Breast epithelium (tissue), 3 donors: ENCODE measurements at regions not wholly inside any gene's neighbourhood (a gene's known extent, or its start where the extent isn't known, plus 50 kb on each side); places are given as distances from the start of the nearest gene placed in this dataset.

Source experiments
- CTCF ChIP-seq, 3 donors: fragments of 450-650 bp; IDR thresholded peaks; one replicate each; pipeline ENCODE4 v1.5.1; 2016 to 2017; ENCODE audit warnings: antibody characterized with exemption in 3 of 3, mild to moderate bottlenecking in 3 of 3, moderate library complexity in 3 of 3
- POLR2A ChIP-seq: fragments of 450-650 bp; IDR thresholded peaks from one replicate; pipeline ENCODE4 v1.6.1; 2016; ENCODE audit warnings: antibody characterized with exemption, mild to moderate bottlenecking, moderate library complexity
- POLR2AphosphoS5 ChIP-seq, 3 donors: sonication (generic); formaldehyde crosslinking; IDR thresholded peaks; one replicate each; pipeline ENCODE4 v1.6.1; 2017; ENCODE audit warnings: antibody characterized with exemption in 3 of 3

DNA sequence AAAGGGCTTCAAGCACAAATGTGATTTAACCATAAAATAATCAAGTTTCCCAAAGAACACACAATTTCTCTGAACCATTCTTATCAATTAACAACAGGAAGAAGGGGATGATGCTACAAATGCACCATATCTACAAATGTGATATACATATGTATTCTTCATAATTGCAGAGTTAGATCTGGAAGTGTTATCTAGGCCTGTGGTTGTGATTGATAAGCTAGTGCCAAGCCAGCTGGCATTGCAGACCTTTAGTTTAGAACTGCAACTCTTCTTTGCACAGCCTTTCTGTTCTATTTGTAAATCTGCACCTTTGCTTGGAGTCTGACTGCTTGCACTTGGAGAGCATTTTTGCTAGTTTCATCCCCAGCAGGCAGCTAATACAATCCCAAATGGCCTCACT is 145.5 kb upstream of the NPY2R start:
- TF ChIP-seq CTCF (IDR thresholded peaks at IDR 0.05) (no peak), POLR2AphosphoS5 (IDR thresholded peaks at IDR 0.05) (no peak), POLR2A (no peak)
